GM12873 (cell line): ENCODE measurements at regions not wholly inside any gene's neighbourhood (a gene's known extent, or its start where the extent isn't known, plus 50 kb on each side); places are given as distances from the start of the nearest gene placed in this dataset.

Experiments used
- TF ChIP-seq, protein P1 (sequence below): IDR thresholded peaks from 2 replicates; pipeline ENCODE4 v1.5.1; 2012; ENCODE audit warnings: low read depth, mild to moderate bottlenecking, moderate library complexity, low read length, control low read depth; ENCODE audit not compliant: insufficient read depth; ENCODE audit errors: missing control alignments

DNA sequence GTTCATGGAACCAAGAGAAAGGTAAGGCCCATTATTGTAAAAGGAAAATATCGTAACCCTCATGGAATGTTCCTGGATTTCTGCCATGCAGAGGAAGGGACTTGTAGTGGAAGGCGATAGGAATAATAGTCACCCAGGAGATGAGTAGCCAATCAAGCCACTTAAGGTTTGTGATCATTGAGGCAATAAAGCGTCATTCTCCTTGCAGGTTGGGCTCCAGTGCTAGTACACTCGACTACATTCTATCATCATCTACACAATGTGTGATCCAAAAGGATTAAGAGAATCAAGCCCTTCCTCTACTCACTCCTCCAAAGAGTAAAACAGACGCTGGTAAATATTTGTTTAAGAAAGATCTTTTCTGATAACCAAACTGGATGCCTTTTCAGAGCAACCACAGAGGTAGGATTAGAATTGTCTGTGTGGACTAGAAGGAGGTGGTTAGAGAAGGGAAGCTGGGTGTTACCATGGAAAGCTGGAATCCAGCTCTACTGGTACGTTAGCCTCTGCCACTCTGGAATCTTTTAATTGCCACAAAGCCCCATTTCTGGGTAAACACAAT lies 245.7 kb downstream of the IKZF2 start:
- TF ChIP-seq, protein P1, sequence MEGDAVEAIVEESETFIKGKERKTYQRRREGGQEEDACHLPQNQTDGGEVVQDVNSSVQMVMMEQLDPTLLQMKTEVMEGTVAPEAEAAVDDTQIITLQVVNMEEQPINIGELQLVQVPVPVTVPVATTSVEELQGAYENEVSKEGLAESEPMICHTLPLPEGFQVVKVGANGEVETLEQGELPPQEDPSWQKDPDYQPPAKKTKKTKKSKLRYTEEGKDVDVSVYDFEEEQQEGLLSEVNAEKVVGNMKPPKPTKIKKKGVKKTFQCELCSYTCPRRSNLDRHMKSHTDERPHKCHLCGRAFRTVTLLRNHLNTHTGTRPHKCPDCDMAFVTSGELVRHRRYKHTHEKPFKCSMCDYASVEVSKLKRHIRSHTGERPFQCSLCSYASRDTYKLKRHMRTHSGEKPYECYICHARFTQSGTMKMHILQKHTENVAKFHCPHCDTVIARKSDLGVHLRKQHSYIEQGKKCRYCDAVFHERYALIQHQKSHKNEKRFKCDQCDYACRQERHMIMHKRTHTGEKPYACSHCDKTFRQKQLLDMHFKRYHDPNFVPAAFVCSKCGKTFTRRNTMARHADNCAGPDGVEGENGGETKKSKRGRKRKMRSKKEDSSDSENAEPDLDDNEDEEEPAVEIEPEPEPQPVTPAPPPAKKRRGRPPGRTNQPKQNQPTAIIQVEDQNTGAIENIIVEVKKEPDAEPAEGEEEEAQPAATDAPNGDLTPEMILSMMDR, result no peak

DNA sequence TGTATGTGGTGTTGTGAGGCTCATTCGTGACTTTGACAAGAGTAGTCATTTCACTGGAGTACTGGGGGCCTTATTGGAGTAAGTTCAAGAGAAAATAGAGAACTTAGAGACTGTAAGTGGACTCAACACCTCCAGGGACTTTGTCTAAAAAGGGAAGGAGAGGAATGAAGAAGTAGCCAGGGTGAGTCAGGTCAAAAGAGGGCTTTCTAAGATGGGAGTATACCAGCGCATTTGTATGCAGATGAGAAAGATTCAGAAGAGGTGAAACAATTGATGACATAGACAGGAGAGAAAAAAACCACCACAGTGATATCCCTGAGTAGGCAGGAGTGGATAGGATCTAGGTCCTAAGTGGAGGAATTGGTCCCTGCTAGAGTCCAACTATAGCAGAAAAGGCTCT lies 246.8 kb downstream of the IKZF2 start:
- TF ChIP-seq, protein P1, result no peak

DNA sequence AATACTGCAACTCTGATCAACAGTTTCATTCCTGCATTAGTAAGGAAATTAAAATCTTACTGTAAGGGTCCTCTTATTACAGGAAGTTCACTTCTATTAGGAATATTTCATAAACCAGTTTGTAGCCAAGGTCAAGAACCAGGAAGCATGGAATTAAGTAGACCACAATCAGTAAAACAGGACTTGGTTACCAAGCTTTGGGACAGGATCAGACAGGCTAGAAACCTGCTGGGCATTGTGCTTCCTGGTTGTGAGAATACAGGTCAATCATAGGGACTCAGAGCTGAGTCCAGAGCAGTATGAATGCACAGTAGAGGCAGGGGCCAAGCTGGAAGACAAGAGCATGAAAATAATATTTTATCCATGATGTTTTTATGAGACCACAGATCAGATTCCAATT lies 248.0 kb downstream of the IKZF2 start:
- TF ChIP-seq, protein P1, result no peak

DNA sequence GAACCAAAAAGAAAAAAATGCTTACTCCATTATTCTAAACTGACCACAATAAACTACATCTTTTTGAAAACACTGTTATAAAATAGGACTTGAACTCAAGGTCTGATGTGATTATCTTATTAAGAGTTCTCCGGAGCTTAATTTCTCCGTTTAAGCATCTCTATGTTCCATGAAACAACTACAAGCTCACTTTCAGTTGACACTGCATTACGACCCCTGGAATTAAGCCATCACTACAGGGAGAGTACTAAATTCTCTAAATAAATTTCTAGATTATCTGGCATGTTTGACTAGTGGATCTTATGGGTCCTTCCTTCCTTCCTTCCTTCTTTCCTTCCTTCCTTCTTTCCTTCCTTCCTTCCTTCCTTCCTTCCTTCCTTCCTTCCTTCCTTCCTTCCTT lies 249.0 kb downstream of the IKZF2 start:
- TF ChIP-seq, protein P1, result no peak

DNA sequence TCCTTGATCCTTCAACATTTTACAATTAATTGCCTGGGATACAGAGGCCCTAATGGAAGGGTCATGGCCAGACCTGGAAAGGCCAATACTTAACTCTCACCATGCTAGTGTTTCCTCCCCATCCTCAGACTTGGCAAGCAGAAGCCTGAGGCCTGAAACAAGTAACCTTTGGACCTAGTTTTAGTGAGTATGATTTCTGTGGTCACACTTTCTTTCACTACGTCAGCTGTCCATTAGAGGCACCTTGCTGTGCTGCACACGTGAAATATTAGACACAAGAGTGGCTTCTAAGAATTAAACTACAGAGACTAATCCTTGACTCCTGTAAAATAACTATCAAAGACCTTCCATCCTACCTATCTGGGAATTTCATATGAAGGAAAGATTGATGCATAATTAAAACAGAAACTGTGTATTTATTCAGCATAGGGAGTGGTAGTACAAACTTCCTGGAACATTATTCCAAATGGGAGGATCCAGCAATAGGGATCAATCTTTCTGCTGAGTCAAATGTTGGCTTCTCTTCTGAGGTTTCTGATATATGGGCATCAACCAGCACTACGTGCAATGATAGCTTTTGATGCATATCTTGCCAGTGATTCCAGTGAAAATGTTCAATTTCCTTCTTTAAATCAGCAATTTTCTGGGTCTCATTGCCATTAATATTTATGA lies 249.7 kb downstream of the IKZF2 start:
- TF ChIP-seq, protein P1, result no peak

DNA sequence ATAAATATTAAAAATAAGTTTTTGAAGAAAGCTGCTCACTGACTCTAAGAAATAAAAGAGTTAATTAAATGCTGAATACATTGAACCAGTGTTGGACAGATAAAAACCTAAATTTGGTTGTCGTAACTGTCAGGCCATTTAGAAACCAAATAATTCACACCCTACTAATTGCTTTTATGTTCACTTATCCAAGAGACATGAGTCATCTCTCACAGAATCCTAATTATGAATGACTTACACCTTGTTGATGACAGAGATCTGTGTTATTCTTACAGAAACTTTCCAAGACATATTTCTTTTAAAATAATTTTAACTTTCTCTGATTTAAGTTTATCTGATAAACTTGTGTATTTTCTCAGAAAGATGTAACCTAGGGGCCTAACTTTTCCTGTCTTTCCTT lies 250.7 kb downstream of the IKZF2 start:
- TF ChIP-seq, protein P1, result no peak

DNA sequence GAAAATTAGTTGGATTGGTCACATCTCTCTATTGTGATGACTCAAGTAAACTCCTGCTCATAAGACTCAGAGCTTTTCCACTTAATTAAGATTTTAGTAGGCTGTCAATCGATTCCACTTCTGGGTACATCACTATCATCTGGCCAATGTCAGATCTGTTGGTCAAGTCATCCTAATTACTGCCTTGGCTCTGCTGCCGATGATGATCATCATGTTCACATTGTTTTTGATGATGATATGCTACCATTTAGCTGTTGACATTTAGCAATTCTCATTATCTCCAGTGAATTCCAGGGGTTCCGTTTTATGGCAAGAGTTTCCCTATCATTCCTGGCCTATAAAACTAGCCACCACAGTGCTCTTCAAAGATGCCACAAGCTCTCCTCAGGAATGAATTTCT lies 253.4 kb downstream of the IKZF2 start:
- TF ChIP-seq, protein P1, result no peak
